Activated B cell treated with CpG ODN at 0.5 μM for 24 hours (primary cell): ENCODE measurements at regions not wholly inside any gene's neighbourhood (a gene's known extent, or its start where the extent isn't known, plus 50 kb on each side); places are given as distances from the start of the nearest gene placed in this dataset.

Source experiments
- ATAC-seq: fragments of 200-7000 bp; cut with Tn5 transposase; one replicate; pipeline ENCODE4 v1.10.0; 2021; ENCODE audit warnings: low read depth, mild to moderate bottlenecking, moderate library complexity
- CTCF ChIA-PET: fragments of 350-600 bp; sonication (Branson Sonifier 250); formaldehyde crosslinking; loops from one replicate; lab custom pipeline; 2021; ENCODE audit warnings: antibody characterized with exemption; lab: Charles Lee
- POLR2A ChIA-PET: fragments of 350-600 bp; sonication (Branson Sonifier 250); formaldehyde crosslinking; loops from one replicate; lab custom pipeline; 2021; ENCODE audit warnings: antibody characterized with exemption; lab: Charles Lee
- DNase-seq: peaks from one replicate; pipeline ENCODE4 v3.0.0; 2022
- H3K27ac Mint-ChIP-seq: one replicate; pipeline ENCODE4 v1.8.0; 2020; ENCODE audit warnings: mixed read lengths
- H3K27me3 Mint-ChIP-seq: one replicate; pipeline ENCODE4 v1.8.0; 2021; ENCODE audit warnings: mixed read lengths
- H3K36me3 Mint-ChIP-seq: one replicate; pipeline ENCODE4 v1.8.0; 2021; ENCODE audit warnings: low read depth, mixed read lengths
- H3K4me1 Mint-ChIP-seq: one replicate; pipeline ENCODE4 v1.8.0; 2021; ENCODE audit warnings: mixed read lengths
- H3K4me3 Mint-ChIP-seq: one replicate; pipeline ENCODE4 v1.8.0; 2020; ENCODE audit warnings: mild to moderate bottlenecking, mixed read lengths
- H3K9me3 Mint-ChIP-seq: one replicate; pipeline ENCODE4 v1.8.0; 2020; ENCODE audit warnings: mixed read lengths
- intact Hi-C: fragments of 100-400 bp; cut with micrococcal nuclease; formaldehyde crosslinking; loops from one replicate; pipeline ENCODE4 v1.15.1; 2024
- TF ChIP-seq, protein P1 (sequence below): fragments of 200-600 bp; IDR thresholded peaks from one replicate; pipeline ENCODE4 v1.8.0; 2022; ENCODE audit warnings: antibody characterized with exemption, mild to moderate bottlenecking

- TF ChIP-seq, protein P1, sequence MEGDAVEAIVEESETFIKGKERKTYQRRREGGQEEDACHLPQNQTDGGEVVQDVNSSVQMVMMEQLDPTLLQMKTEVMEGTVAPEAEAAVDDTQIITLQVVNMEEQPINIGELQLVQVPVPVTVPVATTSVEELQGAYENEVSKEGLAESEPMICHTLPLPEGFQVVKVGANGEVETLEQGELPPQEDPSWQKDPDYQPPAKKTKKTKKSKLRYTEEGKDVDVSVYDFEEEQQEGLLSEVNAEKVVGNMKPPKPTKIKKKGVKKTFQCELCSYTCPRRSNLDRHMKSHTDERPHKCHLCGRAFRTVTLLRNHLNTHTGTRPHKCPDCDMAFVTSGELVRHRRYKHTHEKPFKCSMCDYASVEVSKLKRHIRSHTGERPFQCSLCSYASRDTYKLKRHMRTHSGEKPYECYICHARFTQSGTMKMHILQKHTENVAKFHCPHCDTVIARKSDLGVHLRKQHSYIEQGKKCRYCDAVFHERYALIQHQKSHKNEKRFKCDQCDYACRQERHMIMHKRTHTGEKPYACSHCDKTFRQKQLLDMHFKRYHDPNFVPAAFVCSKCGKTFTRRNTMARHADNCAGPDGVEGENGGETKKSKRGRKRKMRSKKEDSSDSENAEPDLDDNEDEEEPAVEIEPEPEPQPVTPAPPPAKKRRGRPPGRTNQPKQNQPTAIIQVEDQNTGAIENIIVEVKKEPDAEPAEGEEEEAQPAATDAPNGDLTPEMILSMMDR, result no peak
- DNase-seq (no peak), ATAC-seq (no peak)
- intact Hi-C loops, result no loop called here
- Mint-ChIP-seq H3K4me1 (no peaks in the 10 kb centered on the region), H3K36me3 (no peaks in the 10 kb centered on the region), H3K4me3 (no peak overlapping the region), H3K27me3 (peaks cover 12% of the 10 kb centered on the region), H3K9me3 (no peaks in the 10 kb centered on the region), H3K27ac (no peak overlapping the region)
- POLR2A ChIA-PET, result no interaction called here
- CTCF ChIA-PET, result no interaction called here
Observed at GRCh38 chr1:3965693-3966092, 65.6 kb upstream of the C1orf174 start.

DNA sequence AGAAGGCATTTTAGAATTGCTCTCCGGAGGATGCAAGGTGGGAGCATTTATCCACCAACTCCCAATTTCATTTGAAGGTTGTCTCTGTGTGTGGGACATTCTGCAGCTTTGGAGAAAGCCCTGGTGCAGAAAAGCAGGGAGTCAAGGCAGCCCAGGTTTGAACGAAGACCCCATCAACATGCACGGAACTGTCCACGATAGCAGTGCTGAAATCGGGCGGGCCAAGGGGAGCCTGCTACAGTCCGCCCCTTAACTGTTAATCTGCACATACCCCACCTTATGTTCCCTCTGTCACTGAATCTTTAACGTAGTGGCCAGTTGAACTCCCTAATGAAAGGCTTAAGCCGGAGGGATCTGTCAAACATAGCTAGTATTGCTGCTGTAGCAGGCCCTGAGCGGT lies 68.8 kb upstream of the C1orf174 start:
- DNase-seq (no peak), ATAC-seq (no peak)
- Mint-ChIP-seq H3K9me3 (no peaks in the 10 kb centered on the region), H3K4me3 (no peak overlapping the region), H3K4me1 (no peaks in the 10 kb centered on the region), H3K27me3 (peaks cover 15% of the 10 kb centered on the region), H3K36me3 (no peaks in the 10 kb centered on the region), H3K27ac (no peak overlapping the region)
- POLR2A ChIA-PET, result no interaction called here
- intact Hi-C loops, result no loop called here
- TF ChIP-seq, protein P1, result no peak
- CTCF ChIA-PET, result no interaction called here

DNA sequence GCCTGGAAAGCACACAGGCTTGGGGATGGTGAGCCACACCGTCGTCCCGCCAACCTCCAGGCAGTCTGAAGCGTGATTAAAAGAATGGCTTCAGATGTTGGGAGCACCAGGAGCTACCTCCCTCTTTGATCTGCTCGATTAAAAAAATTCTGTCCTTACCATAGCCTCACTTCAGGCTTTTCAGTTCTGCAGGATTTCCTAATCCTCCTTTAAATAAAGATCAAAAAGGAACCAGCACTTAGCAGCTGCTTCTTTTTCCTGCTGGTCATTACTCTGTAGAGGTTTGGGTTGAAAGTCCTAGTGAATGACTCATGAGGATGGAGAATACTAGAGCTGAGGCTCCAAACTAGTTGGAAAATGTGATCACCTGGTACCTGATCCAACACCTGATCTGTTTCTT lies 71.9 kb upstream of the C1orf174 start:
- intact Hi-C loops, result no loop called here
- Mint-ChIP-seq H3K36me3 (no peaks in the 10 kb centered on the region), H3K27me3 (peaks cover 15% of the 10 kb centered on the region), H3K9me3 (no peaks in the 10 kb centered on the region), H3K27ac (no peak overlapping the region), H3K4me1 (no peaks in the 10 kb centered on the region), H3K4me3 (no peak overlapping the region)
- CTCF ChIA-PET, result interaction anchor here (0.6 kb wide), 1 partner anchor 1191 kb away, joined by 4 read pairs; no protein-coding TSS in a partner anchor
- DNase-seq (no peak), ATAC-seq (no peak)
- POLR2A ChIA-PET, result no interaction called here
- TF ChIP-seq, protein P1, result no peak

GRCh38 chr1:3975903-3976630 lies 76.0 kb upstream of the C1orf174 start:
- ChIA-PET POLR2A (no interaction called here), CTCF (no interaction called here)
- ATAC-seq (no peak), DNase-seq (no peak)
- intact Hi-C loops, result no loop called here
- Mint-ChIP-seq H3K36me3 (no peaks in the 10 kb centered on the region), H3K27me3 (peaks cover 5% of the 10 kb centered on the region), H3K27ac (no peak overlapping the region), H3K9me3 (no peaks in the 10 kb centered on the region), H3K4me1 (no peaks in the 10 kb centered on the region), H3K4me3 (no peak overlapping the region)
- TF ChIP-seq, protein P1, result no peak

DNA sequence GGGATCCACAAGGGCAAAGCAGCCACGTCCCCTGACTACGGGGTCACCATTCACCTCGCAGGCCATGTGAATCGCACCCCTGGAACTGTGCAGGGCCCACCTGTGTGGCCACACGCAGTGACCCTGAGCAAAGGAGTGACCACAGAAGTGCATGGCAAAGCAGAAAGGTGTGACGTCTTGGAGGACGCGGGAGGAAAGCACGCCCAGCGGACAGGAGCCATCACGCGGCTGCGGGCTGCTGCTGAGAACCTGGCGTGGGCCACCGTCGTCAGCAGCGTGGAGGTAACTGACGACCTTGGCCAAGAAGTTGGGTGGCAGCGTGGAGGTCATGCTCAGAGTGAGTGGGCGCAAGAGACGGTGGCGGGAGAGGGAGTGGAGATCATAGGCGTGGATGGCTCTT lies 76.7 kb upstream of the C1orf174 start:
- H3K36me3 Mint-ChIP-seq, result no peaks in the 10 kb centered on the region
- ChIA-PET POLR2A (no interaction called here), CTCF (no interaction called here)
- H3K9me3 Mint-ChIP-seq, result no peaks in the 10 kb centered on the region
- DNase-seq (no peak), ATAC-seq (no peak)
- TF ChIP-seq, protein P1, result no peak
- H3K27ac Mint-ChIP-seq, result no peak overlapping the region
- no peaks in the 10 kb centered on the region for H3K4me1 Mint-ChIP-seq
- intact Hi-C loops, result no loop called here
- peaks cover 5% of the 10 kb centered on the region for H3K27me3 Mint-ChIP-seq
- H3K4me3 Mint-ChIP-seq, result no peak overlapping the region
